ENCODE measurements at regions not wholly inside any gene's neighbourhood (a gene's known extent, or its start where the extent isn't known, plus 50 kb on each side); places are given as distances from the start of the nearest gene placed in this dataset.

DNA sequence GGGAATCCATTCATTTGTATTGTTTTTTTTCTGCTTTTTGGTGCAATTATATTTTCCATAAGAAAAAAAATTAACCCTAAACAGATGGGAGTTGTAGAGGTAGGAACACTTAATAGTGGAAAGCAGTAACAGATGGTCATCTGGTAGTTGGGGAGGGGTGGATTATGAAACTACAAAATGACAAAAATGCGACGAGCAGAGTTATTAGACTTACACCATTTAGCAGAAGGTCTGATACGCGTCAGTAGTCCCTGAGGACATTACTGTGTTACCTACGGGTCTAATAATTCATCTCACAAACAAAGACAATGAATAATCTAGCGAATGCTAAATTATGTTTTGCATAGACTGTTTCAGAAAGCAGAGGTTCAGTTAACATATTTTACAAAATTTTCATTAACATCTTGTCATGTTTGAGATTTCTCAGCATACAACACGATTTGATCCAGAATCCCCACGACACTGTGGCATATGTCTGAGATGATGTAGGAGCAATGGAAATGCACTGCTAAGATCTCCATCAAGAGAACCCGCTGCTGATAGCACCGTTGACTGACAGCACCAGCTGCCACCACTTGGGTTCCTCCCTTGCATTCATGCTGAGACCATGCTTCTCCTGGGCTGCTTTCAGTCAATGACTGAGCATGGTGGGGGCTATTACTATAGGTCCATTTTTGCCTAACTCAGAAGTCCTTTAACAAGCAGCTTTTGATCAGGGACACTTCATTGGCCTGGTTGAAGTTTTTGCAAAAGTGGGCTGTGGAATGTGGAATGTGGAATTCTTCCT lies 182.2 kb upstream of the CPHXL start:
- Mint-ChIP-seq H3K4me3 (no peak overlapping the region), H3K27me3 (ENCODE audit: low read depth) (no peaks in the 10 kb centered on the region), H3K36me3 (no peaks in the 10 kb centered on the region), H3K27ac (no peak overlapping the region), H3K4me1 (peaks cover 2% of the 10 kb centered on the region), H3K9me3 (peaks cover 8% of the 10 kb centered on the region)
- DNase-seq (ENCODE audit: low spot score in 2 of 2, unreplicated experiment in 2 of 2), result no peak
- TF ChIP-seq CTCF (IDR thresholded peaks at IDR 0.05; ENCODE audit: unreplicated experiment), result no peak

GRCh38 chr16:75909746-75910145 lies 183.5 kb upstream of the CPHXL start:
- Mint-ChIP-seq H3K4me1 (peaks cover 1% of the 10 kb centered on the region), H3K4me3 (no peak overlapping the region), H3K36me3 (no peaks in the 10 kb centered on the region), H3K27me3 (ENCODE audit: low read depth) (no peaks in the 10 kb centered on the region), H3K27ac (no peak overlapping the region), H3K9me3 (peaks cover 8% of the 10 kb centered on the region)
- no peak for TF ChIP-seq CTCF (IDR thresholded peaks at IDR 0.05; ENCODE audit: unreplicated experiment)
- no peak for DNase-seq (ENCODE audit: low spot score in 2 of 2, unreplicated experiment in 2 of 2)

GRCh38 chr16:75911896-75912295 lies 185.6 kb upstream of the CPHXL start:
- H3K36me3 Mint-ChIP-seq, result no peaks in the 10 kb centered on the region
- H3K4me1 Mint-ChIP-seq, result peaks cover 4% of the 10 kb centered on the region
- H3K4me3 Mint-ChIP-seq, result no peak overlapping the region
- no peak for DNase-seq (ENCODE audit: low spot score in 2 of 2, unreplicated experiment in 2 of 2)
- no peak overlapping the region for H3K27ac Mint-ChIP-seq
- no peaks in the 10 kb centered on the region for H3K27me3 Mint-ChIP-seq (ENCODE audit: low read depth)
- H3K9me3 Mint-ChIP-seq, result peaks cover 8% of the 10 kb centered on the region
- TF ChIP-seq CTCF (IDR thresholded peaks at IDR 0.05; ENCODE audit: unreplicated experiment), result no peak

- Mint-ChIP-seq H3K4me3 (no peak overlapping the region), H3K9me3 (no peaks in the 10 kb centered on the region), H3K27me3 (ENCODE audit: low read depth) (no peaks in the 10 kb centered on the region), H3K4me1 (peaks cover 19% of the 10 kb centered on the region), H3K27ac (no peak overlapping the region), H3K36me3 (no peaks in the 10 kb centered on the region)
- DNase-seq (ENCODE audit: low spot score in 2 of 2, unreplicated experiment in 2 of 2), result no peak
- no peak for TF ChIP-seq CTCF (IDR thresholded peaks at IDR 0.05; ENCODE audit: unreplicated experiment)
These were observed 187.7 kb upstream of the CPHXL start for GRCh38 chr16:75913958-75914357.

DNA sequence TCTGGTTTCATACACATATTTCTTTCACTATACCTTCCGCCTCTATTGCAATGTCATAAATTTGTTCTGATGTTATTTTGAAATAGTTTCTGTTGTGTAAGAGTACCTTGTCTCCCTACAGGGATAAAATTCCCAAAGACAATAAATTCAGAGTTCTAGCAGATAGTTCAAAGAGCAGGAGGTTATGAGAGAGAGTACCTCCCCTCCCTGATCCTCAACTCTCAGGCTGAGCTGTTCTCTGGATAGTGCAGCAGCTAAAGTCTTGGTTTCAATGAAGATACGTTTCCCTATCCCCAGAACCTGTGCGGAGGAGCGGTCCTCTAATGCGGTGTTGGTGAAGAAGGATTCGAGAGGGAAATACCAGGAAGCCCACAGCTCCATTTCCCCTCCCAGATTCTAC lies 190.2 kb upstream of the CPHXL start:
- Mint-ChIP-seq H3K27me3 (ENCODE audit: low read depth) (no peaks in the 10 kb centered on the region), H3K4me3 (no peak overlapping the region), H3K36me3 (no peaks in the 10 kb centered on the region), H3K9me3 (no peaks in the 10 kb centered on the region), H3K27ac (no peak overlapping the region), H3K4me1 (peaks cover 25% of the 10 kb centered on the region)
- no peak for TF ChIP-seq CTCF (IDR thresholded peaks at IDR 0.05; ENCODE audit: unreplicated experiment)
- DNase-seq (ENCODE audit: low spot score in 2 of 2, unreplicated experiment in 2 of 2), result no peak

Data from mesothelial cell of epicardium (in vitro differentiated cells).